HuH-7 (cell line): ENCODE measurements at regions not wholly inside any gene's neighbourhood (a gene's known extent, or its start where the extent isn't known, plus 50 kb on each side); places are given as distances from the start of the nearest gene placed in this dataset.

ENCODE experiments used
- DNase-seq: peaks from one replicate; pipeline ENCODE4 v3.0.0; 2011; ENCODE audit warnings: low spot score

DNA sequence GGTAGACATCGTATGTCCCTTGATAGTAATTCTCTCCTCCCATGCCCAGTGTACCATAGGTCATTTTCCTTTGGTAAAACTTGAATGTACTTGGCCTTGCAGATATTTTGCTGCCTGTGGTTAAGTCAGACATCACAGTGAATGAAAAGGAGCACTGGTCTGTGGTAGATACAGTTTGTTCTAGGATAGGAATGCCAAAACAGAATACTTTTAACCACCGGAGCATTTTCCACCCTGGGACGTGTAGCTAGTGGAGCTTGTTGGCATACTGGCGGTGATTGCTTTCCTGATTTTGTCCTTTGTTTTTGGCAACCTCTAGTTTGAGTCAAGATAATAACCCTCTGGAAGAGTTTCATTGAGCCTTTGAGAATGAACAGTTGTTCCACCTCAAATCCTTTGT lies 92.0 kb upstream of the BMPER start:
- DNase-seq, result no peak

DNA sequence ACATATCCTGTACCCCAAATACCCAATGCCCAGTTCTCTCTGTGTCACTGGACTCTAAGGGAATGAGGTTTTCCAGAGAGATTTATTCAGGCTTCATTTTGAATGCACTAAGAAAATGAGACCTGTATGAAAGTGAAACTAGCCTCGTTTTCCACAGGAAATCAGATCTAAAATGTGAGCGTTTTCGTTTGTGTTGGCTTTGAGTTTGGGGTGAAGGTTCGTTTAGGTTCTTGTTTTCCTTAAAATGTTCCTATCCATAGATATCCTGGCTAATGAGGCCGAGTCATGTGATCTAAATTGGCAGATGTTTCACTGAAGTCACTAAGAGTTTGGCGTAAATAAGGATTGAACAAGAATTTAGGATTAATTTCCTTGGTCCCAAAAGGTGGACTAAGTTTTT lies 90.9 kb upstream of the BMPER start:
- no peak for DNase-seq

DNA sequence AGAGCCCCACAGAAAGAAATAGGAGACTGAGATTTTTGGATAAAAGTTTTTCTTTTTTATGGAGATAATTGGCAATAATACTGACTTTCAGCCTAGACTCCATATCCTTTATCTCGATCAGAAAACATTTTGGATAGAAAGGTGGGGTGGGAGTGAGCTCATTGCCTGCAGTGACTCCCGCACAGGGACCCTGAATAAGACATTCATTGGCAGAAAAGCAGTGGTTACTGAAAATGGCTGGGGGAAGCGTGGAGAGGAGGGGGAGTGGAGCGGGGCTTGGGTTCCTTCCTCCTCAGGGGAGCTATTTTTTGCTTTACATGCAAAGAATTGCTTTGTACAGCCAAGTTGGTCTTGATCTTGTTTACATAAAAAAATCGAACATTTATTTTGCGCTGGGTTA lies 90.4 kb upstream of the BMPER start:
- DNase-seq, result no peak

DNA sequence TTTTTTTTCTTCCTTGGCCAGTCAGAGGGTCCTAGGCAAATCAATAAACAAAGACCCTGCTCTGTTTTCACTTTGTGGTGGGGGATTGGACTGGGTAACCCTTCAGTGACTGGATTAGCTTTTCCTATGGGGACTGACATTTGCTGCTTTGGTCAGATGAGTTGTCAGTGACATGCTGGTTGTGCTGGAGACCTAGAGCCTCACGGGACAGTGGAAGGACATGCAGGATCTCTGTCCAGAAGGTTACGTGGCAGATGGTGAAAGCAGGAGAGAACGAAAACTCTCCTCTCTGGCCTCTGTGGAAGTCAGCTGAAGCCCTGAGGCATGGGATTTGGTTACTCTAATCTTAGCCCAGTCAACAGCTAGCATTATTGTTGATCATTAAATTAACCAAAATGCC lies 90.0 kb upstream of the BMPER start:
- no peak for DNase-seq

DNA sequence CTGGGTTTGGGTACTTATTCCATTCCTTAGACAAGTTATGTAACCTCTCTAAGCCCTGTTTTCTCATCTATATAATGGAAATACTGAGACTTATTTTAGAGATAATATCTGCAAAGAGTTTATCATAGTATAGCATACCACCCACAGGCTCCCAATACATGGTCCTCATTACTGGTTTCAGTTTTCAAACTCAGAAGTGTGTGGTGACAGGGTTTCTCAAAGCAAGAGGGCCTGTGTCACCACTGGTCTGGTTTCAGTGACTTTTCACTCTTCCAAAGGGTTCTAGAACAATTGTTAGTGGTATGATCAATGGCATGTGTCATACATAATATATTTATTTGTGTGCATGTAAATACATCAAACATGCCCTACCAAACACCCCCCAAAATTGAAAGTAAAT lies 89.2 kb upstream of the BMPER start:
- DNase-seq, result no peak

DNA sequence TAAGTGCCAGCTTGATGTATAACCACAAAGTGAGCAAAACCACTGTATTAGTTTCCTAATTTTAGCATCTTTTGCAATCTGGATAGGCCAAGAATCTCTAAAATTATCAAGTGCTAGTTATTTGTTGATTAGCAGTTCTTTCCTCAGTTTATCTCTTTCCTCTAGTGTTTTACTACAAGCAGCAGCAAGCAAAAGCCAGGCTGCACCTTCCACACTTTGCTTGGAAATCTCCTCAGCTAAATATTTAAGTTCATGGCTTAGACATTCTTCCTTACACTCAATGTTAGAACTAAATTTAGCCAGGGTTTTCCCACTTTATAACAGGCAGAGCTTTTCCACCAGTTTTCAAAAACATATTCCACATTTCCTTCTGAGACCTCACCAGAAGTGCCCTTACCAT lies 85.7 kb upstream of the BMPER start:
- no peak for DNase-seq

DNA sequence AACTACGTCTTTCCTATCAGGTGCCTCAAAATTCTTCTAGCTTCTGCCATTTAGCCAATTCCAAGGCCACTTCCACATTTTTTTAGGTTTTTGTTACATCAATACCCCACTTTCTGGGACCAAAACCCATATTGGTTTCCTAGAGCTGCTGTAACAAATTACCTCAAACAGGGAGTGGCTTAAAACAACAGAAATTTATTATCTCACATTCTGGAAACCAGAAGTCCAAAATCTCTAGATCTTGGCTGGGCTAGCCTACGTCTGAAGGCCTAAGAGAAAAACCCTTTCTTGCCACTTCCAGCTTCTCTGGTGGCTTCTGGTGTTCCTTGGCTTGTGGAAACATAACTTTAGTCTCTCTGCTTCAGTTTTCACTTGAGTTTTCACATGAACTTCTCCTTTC lies 85.1 kb upstream of the BMPER start:
- DNase-seq, result no peak

DNA sequence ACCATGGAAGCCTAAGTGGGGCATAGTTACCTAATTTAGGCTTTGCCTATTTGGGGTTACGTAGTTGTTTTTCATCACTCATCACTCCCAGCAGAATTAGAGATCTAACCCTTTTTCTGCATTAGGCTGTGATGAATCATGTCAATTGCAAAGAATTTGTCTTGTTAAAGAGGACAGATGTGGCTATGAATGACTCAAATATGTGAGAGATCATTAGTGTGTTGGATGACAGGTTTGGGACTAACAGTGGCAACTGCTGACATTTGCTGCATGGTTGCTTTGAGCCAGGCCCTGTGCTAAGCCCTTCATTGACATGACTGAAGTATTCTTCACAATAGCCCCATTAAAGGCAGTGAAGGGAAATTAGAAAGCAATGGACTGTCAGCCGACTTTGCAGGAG lies 83.4 kb upstream of the BMPER start:
- no peak for DNase-seq

DNA sequence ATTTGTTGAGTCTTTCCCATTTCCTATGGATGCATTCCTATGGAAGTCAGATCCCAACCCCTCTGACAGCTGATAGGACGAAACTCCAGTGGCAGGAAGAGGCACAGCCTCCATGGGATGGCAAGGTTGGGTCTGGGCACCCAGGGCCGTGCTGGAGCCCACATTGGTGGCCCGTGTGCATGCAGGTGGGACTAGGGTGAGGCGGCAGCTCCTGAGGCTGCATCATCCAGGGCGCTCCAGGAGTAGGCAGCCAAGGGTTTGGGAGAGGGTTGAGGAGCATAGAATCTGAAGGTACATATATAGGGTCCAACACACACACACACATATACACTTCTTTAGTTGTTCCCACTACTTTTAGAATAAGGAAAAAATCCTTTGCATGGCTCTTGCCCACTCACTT lies 81.4 kb upstream of the BMPER start:
- DNase-seq, result no peak

DNA sequence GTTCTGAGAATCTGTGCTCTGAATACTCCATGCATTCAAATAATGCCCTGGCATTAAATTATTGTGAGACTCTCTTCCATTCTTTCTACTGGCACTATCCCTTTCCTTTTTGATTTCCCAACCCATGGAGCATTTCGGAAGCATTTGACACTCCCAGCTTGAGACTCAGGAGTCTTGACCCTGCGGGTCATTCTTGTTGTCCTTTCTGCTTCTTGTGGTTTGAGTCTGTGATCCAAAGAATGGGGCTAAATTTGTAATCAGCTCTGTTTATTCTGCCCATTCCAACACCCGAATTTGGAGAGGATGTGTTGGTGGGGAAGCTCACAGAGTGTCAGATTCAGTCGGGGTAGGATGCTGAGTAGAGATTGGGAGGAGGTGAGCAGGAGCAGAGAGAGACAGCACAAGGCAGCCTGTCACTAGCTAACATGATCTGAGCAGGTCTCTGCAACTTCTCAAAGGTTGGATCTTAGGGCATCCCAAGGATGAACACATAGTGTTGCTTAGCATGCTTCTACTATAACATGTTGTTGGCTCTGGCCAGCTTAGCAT lies 80.4 kb upstream of the BMPER start:
- DNase-seq, result no peak

DNA sequence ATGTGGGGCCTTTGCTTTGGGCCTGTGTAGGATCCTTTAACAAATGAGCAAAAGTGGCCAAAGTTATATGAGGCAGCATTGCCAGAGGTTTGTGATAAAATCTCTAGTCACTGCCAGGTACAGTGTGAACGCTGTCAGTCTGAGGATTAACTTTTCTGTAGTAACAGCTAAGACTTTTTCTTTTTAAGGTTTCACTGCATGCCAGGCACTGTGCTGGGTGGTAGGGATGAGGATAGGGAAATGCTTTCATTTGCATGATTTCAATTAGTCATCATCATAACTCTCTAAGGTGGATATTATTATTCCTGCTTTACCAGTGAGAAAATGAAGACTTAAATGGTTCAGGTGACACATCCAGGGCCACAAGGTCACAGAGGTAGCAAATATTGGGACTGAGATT lies 79.7 kb upstream of the BMPER start:
- DNase-seq, result no peak

DNA sequence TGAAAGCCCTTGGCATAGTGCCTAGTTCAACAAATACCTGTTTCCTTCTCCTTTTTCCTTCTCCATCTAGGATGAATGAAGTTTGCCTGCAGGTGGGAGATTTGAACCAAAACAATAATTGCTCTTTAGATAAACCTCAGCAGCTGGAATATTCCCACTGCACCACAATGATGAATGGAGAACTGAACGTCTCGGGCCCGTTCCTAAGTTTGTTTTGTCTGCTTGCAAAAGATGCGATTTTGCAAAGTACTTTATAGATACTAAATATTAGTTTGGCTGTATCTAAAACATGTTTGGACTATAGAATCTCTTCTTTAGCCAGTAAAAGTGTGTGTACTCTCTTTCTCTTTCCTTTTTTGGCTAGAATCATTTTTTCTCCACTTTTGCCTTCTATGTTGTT lies 75.8 kb upstream of the BMPER start:
- DNase-seq, result no peak

DNA sequence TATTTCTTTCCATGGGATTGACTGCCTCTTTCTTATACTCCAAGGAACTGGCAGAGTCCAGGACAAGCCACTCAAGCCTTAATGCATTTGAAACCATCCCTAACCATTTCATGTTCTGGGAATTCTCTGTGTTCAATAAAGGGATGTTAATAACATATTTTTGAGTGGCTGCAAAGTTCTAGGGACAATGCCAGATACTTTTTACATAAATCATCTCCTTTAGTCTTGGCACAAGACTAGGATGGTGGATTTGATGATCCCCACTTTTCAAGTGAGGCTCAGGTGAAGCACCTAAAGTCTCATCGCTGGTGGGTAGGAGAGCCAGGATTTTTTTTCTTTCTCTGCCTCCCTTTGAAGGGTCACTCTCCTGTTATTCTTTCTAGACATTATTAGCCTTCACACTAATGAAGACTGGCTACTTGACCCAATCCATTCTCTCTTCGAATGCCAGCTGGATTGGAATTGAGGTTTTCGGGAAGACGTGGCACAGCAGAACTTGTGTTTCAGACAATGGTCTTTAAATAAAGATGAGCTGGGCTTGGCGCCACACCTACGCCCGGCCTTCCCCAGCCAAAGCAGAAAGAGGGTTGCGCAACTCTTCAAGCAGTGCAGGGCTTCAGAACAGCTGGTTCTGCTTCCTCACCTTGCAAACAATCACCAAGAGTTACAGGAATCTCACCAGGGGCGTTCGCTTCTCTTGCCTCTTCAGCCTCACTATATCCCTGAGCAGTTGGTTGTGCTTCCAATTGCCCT lies 73.8 kb upstream of the BMPER start:
- no peak for DNase-seq

DNA sequence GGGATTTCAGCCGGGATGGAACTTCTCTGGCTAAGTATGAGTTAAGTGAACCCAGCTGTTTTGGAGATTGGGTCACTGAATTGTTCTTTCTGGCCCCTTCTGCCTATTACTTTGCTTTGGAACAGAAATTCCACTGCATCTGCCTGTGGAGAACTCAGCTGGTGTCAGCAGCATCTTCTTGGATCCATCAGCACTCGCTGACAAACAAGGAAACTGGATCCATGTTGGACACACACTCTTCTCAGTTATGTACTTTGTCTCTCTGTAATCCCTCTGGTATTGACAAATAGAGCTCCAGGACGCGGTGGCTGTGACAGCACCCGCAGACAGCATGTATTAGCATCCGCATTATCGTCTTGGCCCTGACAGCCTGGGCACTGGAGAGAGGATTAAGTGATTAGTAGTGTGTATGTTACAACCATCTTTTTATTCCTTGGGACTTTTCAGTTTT lies 73.0 kb upstream of the BMPER start:
- DNase-seq, result no peak

DNA sequence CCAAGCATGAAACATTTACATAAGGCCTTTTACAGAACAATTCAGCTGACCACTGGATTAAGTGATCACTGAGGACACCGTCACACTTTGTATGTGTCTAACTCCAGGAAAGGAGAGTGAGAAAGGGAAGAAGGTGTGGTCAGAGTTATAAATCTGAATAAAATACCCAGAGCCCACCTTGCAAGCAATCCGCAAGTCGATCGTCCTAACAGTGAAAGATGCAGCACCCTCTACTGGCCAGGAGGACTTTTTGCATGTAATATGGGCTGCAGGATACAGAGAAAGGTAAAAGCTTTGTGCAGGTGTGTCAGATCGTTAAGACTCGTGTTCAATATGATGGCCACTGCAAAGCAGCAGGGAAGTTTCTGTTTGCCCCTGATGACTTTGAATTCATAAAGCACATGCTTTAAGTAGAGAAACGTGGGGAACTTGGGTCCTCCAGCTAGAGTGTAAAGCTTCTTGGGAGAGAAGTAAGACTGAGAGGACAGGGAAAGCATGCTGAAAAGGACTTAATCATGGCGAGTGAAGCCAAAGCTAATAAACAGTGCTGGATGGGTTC lies 68.5 kb upstream of the BMPER start:
- peak; percentile 13 for DNase-seq

DNA sequence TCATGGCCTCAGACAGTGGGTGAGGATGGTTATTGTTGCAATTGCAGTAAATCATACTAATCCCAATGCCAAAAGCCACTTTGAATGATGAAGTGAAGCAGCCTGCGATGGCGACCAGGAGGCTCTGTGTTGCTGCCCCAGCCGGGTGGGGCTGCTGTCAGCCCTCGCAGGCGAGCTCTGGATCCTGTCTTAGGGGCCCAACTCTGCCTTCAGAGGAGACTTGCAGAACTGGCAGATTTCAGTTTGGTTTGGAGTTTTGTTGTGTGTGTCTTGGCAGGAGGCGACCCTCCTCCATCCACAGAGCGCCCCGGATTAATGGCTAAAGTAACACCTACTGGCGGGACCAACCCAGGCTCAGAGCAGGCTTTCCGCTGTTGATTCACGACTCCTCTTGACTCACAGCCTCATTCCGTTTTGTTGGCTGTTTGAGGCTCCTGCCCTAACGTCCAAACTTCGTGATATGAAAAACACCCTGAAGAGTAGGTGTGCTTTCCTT lies 67.9 kb upstream of the BMPER start:
- no peak for DNase-seq

DNA sequence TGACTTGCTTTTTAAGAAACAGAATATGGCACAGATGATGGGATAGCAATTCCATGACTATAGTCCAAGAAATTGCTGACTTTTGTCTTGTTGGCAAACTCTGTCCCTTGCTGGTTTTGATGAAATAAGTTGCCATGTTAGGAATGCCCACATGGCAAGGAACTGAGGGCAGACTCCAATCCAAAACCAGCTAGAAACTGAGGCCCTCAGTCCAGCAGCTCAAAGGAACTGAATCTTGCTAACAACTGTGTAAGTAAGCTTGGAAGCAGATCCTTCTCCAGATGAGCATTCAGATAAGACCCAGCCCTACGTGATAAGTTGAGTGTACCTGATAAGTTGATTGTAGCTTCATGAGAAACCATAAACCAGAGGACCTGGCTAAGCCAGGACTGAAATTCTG lies 64.3 kb upstream of the BMPER start:
- DNase-seq, result no peak

DNA sequence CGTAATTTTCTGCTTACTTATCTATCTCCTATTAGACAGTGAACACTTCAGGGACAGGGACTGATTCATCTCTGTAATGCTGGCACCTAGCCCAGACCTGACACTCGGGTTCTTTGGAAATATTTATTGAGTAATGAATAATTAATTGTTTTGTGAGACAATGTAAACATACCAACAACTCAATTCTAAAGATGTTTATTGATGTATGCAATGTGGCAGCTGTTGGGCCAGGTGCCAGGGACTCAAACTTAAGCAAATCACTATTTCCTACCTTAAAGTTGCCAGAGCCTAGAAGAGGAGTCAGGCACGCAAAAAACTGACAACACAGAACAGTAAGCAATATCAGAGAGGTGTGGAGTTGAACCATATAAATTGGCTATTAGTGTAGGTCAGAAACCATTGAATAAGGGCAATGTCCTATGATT lies 63.6 kb upstream of the BMPER start:
- no peak for DNase-seq

DNA sequence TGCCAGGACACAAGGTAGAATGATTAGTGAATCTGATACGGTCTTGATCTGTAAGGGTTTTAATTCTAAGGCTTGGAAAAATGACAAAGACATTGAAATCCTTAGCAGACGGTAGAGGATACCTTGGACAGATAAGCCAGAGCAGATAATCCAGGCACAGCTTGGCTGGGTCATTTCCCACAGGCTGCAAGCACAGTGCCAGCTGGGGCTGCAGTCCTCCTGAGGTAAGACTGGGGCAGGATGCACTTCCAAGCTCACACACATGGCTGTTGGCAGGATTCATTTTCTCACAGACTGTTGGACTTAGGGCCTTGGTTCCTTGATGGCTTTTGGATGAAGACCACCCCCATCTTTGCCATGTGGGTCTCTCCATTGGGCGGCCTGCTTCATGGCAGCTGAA lies 63.2 kb upstream of the BMPER start:
- no peak for DNase-seq

DNA sequence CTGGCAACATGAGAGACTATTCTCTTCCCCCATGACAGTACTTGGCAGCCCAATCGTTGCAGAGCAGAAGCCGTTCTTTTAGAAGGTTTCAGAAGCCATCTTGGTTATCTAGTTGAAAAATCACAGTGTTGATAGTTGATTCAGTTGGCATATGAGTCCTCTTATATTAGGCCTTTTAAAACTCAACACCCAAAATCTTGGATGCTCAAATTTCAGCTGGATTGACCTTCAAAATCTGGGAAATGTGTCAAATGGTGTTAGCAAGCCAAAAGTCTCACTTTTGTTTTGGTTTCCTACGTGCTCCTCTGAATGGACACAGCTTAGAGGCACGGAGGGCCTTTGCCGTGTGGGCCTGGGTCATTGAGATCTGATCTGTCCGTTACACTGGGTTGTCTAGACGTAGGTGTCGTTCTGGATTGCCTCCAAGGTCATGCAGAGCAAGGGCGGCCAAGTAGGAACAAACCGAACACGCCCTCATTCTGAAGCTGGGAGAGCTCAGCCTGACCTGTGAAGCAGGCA lies 59.3 kb upstream of the BMPER start:
- DNase-seq, result no peak

DNA sequence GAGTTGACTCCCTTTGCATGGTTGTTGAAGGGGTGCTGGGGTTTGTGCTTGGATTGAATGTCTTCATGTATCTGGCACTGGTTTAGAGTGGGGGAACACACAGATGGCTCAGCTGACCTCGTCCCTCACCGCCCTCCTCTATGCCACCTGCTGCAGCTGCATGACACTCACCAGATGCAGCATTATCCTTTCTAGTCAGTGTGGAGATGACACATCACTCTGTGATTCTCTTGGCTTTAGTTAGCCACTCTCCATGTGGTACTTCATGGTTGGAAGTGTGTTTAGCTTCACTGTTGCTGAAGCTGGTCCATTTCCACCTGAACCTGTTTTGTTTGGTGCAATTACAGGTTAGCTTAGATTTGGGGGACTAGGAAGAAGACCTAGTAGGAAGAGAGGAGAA lies 56.3 kb upstream of the BMPER start:
- DNase-seq, result no peak

DNA sequence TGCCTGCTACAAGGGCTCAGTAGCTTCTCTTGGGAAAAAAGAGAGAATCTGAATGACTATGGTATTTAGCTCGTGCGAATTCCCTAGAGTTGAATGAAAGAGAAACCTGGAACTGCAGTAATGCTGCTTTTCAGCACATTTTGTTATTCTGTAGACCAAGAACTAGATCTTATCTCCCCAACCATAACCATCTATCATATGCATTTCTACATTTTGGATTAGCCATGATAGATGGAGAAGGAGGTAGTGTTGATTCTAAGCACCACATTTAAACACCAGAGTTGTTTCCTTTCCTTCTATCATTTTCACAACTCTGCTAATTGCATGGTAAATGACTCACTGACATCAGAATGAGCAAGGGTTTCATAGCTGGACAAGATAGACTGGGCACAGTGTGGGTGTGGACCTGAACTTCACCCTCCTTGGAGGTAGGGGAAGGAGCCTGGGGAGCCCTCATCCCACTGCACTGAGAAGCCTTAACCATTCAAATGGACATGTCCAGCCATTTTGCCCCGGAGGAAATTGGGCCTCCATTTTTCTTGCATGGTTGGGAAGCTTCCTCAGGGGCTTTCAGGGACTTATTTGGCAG lies 55.3 kb upstream of the BMPER start:
- DNase-seq, result no peak

DNA sequence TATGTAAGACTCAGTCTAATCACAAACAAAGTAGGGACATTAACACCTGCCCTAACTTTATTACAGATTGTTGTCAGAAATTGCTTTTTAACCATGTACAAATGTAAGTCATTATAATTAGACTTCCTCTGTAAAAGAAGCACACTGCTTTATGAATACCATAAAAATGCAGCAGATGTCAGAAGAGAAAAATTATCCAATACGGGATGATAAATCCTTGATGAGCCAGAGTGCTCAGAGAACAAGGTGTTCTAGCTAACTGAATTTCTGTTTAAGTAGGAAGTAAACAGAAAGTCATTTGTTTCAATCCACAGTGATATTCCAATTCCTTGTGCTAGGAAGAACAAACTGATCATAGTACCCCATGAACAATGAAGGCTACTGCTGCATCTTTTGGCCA lies 54.6 kb upstream of the BMPER start:
- no peak for DNase-seq
